ENCODE measurements at regions not wholly inside any gene's neighbourhood (a gene's known extent, or its start where the extent isn't known, plus 50 kb on each side); places are given as distances from the start of the nearest gene placed in this dataset.

- Histone ChIP-seq H3K79me2 (ENCODE audit: insufficient read depth, low read length) (no peaks in the 10 kb centered on the region), H3K27me3 (ENCODE audit: insufficient read depth, low read length) (no peaks in the 10 kb centered on the region), H3K9ac (ENCODE audit: low read length) (no peak overlapping the region), H3K9me3 (ENCODE audit: low read length) (no peaks in the 10 kb centered on the region), H2AFZ (ENCODE audit: low read length) (no peak overlapping the region), H4K20me1 (ENCODE audit: insufficient read depth, low read length) (no peaks in the 10 kb centered on the region), H3K4me1 (ENCODE audit: insufficient read depth, low read length, severe bottlenecking) (no peaks in the 10 kb centered on the region), H3K36me3 (ENCODE audit: insufficient read depth, low read length) (no peaks in the 10 kb centered on the region), H3F3A (ENCODE audit: insufficient read depth, low read length) (no peaks in the 10 kb centered on the region), H3K27ac (ENCODE audit: low read depth, low read length, poor library complexity, severe bottlenecking) (no peak overlapping the region), H3K4me3 (ENCODE audit: low read depth, low read length, poor library complexity, severe bottlenecking) (no peak overlapping the region), H3K9me2 (ENCODE audit: low read depth, low read length) (no peaks in the 10 kb centered on the region), H3K4me2 (ENCODE audit: low read length) (no peak overlapping the region)
- no peak for TF ChIP-seq EZH2 (IDR thresholded peaks at IDR 0.05; ENCODE audit: borderline replicate concordance, low read length)
- no peak for TF ChIP-seq CTCF (IDR thresholded peaks at IDR 0.05; ENCODE audit: low read length)
These were observed 246.1 kb upstream of the FN1 start for GRCh38 chr2:215681799-215682596.

GRCh38 chr2:215680605-215681598, 245.0 kb upstream of the FN1 start:
- Histone ChIP-seq H3K9me2 (ENCODE audit: low read depth, low read length) (no peaks in the 10 kb centered on the region), H3K36me3 (ENCODE audit: insufficient read depth, low read length) (no peaks in the 10 kb centered on the region), H3K27me3 (ENCODE audit: insufficient read depth, low read length) (no peaks in the 10 kb centered on the region), H3K9me3 (ENCODE audit: low read length) (no peaks in the 10 kb centered on the region), H3K9ac (ENCODE audit: low read length) (no peak overlapping the region), H2AFZ (ENCODE audit: low read length) (no peak overlapping the region), H4K20me1 (ENCODE audit: insufficient read depth, low read length) (no peaks in the 10 kb centered on the region), H3K4me2 (ENCODE audit: low read length) (no peak overlapping the region), H3K4me1 (ENCODE audit: insufficient read depth, low read length, severe bottlenecking) (no peaks in the 10 kb centered on the region), H3K27ac (ENCODE audit: low read depth, low read length, poor library complexity, severe bottlenecking) (no peak overlapping the region), H3F3A (ENCODE audit: insufficient read depth, low read length) (no peaks in the 10 kb centered on the region), H3K79me2 (ENCODE audit: insufficient read depth, low read length) (no peaks in the 10 kb centered on the region), H3K4me3 (ENCODE audit: low read depth, low read length, poor library complexity, severe bottlenecking) (no peak overlapping the region)
- TF ChIP-seq CTCF (IDR thresholded peaks at IDR 0.05; ENCODE audit: low read length) = no peak
- TF ChIP-seq EZH2 (IDR thresholded peaks at IDR 0.05; ENCODE audit: borderline replicate concordance, low read length) = no peak

GRCh38 chr2:215678094-215678493, 242.2 kb upstream of the FN1 start:
- no peak overlapping the region for H3K4me3 ChIP-seq (ENCODE audit: low read depth, low read length, poor library complexity, severe bottlenecking)
- H3K36me3 ChIP-seq (ENCODE audit: insufficient read depth, low read length) = no peaks in the 10 kb centered on the region
- no peaks in the 10 kb centered on the region for H4K20me1 ChIP-seq (ENCODE audit: insufficient read depth, low read length)
- no peak overlapping the region for H2AFZ ChIP-seq (ENCODE audit: low read length)
- no peaks in the 10 kb centered on the region for H3K9me3 ChIP-seq (ENCODE audit: low read length)
- no peak overlapping the region for H3K9ac ChIP-seq (ENCODE audit: low read length)
- H3K9me2 ChIP-seq (ENCODE audit: low read depth, low read length) = no peaks in the 10 kb centered on the region
- TF ChIP-seq EZH2 (IDR thresholded peaks at IDR 0.05; ENCODE audit: borderline replicate concordance, low read length) = no peak
- no peak for TF ChIP-seq CTCF (IDR thresholded peaks at IDR 0.05; ENCODE audit: low read length)
- no peaks in the 10 kb centered on the region for H3F3A ChIP-seq (ENCODE audit: insufficient read depth, low read length)
- no peaks in the 10 kb centered on the region for H3K27me3 ChIP-seq (ENCODE audit: insufficient read depth, low read length)
- no peak overlapping the region for H3K4me2 ChIP-seq (ENCODE audit: low read length)
- no peaks in the 10 kb centered on the region for H3K4me1 ChIP-seq (ENCODE audit: insufficient read depth, low read length, severe bottlenecking)
- no peak overlapping the region for H3K27ac ChIP-seq (ENCODE audit: low read depth, low read length, poor library complexity, severe bottlenecking)
- H3K79me2 ChIP-seq (ENCODE audit: insufficient read depth, low read length) = no peaks in the 10 kb centered on the region
